GM12878 (cell line): ENCODE measurements at regions not wholly inside any gene's neighbourhood (a gene's known extent, or its start where the extent isn't known, plus 50 kb on each side); places are given as distances from the start of the nearest gene placed in this dataset.

ENCODE experiments used
- ATAC-seq: fragments of 200-7000 bp; cut with Tn5 transposase; 3 replicates; pipeline ENCODE4 v1.9.1; 2020; ENCODE audit warnings: mild to moderate bottlenecking, moderate library complexity
- BruUV-seq: library from RNA; stranded (reverse); fragments of 400-500 nt; replicated peaks from 2 replicates; lab custom pipeline; 2021; lab: Mats Ljungman, UMichigan
- CTCF ChIA-PET: fragments of 300-600 bp; sonication (Branson Sonifier 250); formaldehyde crosslinking; extraction: SDS; loops from one replicate; lab custom pipeline; 2021; ENCODE audit warnings: inconsistent platforms; lab: Yijun Ruan, JAX
- POLR2A ChIA-PET: fragments of 350-600 bp; formaldehyde crosslinking; extraction: SDS; loops from one replicate; lab custom pipeline; 2021; ENCODE audit warnings: inconsistent platforms; lab: Charles Lee
- RAD21 ChIA-PET: fragments of 300-600 bp; sonication (Branson Sonifier 250); formaldehyde crosslinking; loops from one replicate; lab custom pipeline; 2023; ENCODE audit warnings: antibody characterized with exemption; ENCODE audit not compliant: unreplicated experiment; lab: Charles Lee
- SMC1A ChIA-PET: fragments of 300-600 bp; sonication (Branson Sonifier 250); formaldehyde crosslinking; loops from one replicate; lab custom pipeline; 2023; ENCODE audit not compliant: unreplicated experiment, uncharacterized antibody; lab: Charles Lee
- DNase-seq: peaks from one replicate; pipeline ENCODE4 v3.0.0-alpha.2; 2011; ENCODE audit warnings: low read depth, low spot score
- FAIRE-seq: peaks from 3 replicates; lab custom pipeline; 2011; peaks lifted over from hg19 to GRCh38; lab: Jason Lieb, UNC
- H2AFZ ChIP-seq: 2 replicates; pipeline ENCODE4 v1.6.0; 2011; ENCODE audit warnings: low read depth, low read length, control low read depth; ENCODE audit not compliant: control insufficient read depth
- H3K27ac ChIP-seq: 2 replicates; pipeline ENCODE4 v1.5.1; 2011; ENCODE audit warnings: control low read depth; ENCODE audit not compliant: control insufficient read depth, insufficient read depth
- H3K27me3 ChIP-seq, 2 experiments: replicated peaks in 1 of 2; 2 replicates each; pipeline versions ENCODE4 v1.6.0 to v1.6.1; 2011; ENCODE audit warnings: low read length in 1 of 2; ENCODE audit not compliant: control insufficient read depth in 2 of 2, insufficient read depth in 2 of 2
- H3K36me3 ChIP-seq, 2 experiments: 2 replicates each; pipeline ENCODE4 v1.5.1; 2011; ENCODE audit warnings: low read length in 1 of 2; ENCODE audit not compliant: control insufficient read depth in 2 of 2, insufficient read depth in 2 of 2
- H3K4me1 ChIP-seq: 2 replicates; pipeline ENCODE4 v1.6.1; 2011; ENCODE audit warnings: mild to moderate bottlenecking, low read length, moderate library complexity, mixed read lengths; ENCODE audit not compliant: control insufficient read depth, insufficient read depth
- H3K4me2 ChIP-seq: 2 replicates; pipeline ENCODE4 v1.6.0; 2011; ENCODE audit warnings: control low read depth; ENCODE audit not compliant: control insufficient read depth, insufficient read depth
- H3K4me3 ChIP-seq: fragments of 200-600 bp; sonication (generic); 2 replicates; pipeline ENCODE4 v1.5.1; 2016
- H3K79me2 ChIP-seq: 2 replicates; pipeline ENCODE4 v1.6.0; 2011; ENCODE audit warnings: low read length; ENCODE audit not compliant: control insufficient read depth, insufficient read depth
- H3K9ac ChIP-seq: 2 replicates; pipeline ENCODE4 v1.8.0; 2011; ENCODE audit warnings: low read length, control low read depth, mixed read lengths; ENCODE audit not compliant: control insufficient read depth, insufficient read depth
- H3K9me3 ChIP-seq: replicated peaks from 3 replicates; pipeline ENCODE4 v1.5.1; 2011; ENCODE audit warnings: mild to moderate bottlenecking, low read length; ENCODE audit not compliant: control insufficient read depth, insufficient read depth
- H4K20me1 ChIP-seq: 2 replicates; pipeline ENCODE4 v1.6.0; 2011; ENCODE audit not compliant: control insufficient read depth, insufficient read depth
- ASH2L ChIP-seq: fragments of 300-600, 200-600 bp; sonication (generic); IDR thresholded peaks from 2 replicates; pipeline ENCODE4 v1.6.1; 2017; ENCODE audit warnings: low read depth, mild to moderate bottlenecking, borderline replicate concordance
- CHD1 ChIP-seq: IDR thresholded peaks from 2 replicates; pipeline ENCODE4 v1.6.1; 2012; ENCODE audit warnings: low read depth, low read length, improper control_type of control experiment
- GATAD2B ChIP-seq: fragments of 450-650 bp; conservative IDR thresholded peaks from 2 replicates; pipeline ENCODE4 v1.6.1; 2017; ENCODE audit warnings: low read depth, mild to moderate bottlenecking, moderate library complexity
- HCFC1 ChIP-seq: fragments of 150-350 bp; IDR thresholded peaks from 2 replicates; pipeline ENCODE4 v1.6.1; 2014; ENCODE audit warnings: low read length
- HDAC2 ChIP-seq: fragments of 200-600 bp; sonication (generic); IDR thresholded peaks from 2 replicates; pipeline ENCODE4 v1.6.1; 2017
- HDAC6 ChIP-seq: fragments of 200-600 bp; sonication (generic); IDR thresholded peaks from one replicate; pipeline ENCODE4 v1.8.0; 2017; ENCODE audit warnings: antibody characterized with exemption; ENCODE audit not compliant: unreplicated experiment
- JUND ChIP-seq: IDR thresholded peaks from 2 replicates; pipeline ENCODE4 v1.6.1; 2012; ENCODE audit warnings: low read depth, mild to moderate bottlenecking, low read length, improper control_type of control experiment, moderate library complexity
- MTA2 ChIP-seq: fragments of 450-650 bp; IDR thresholded peaks from 2 replicates; pipeline ENCODE4 v1.6.1; 2016; ENCODE audit warnings: low read depth, mild to moderate bottlenecking, moderate library complexity
- NFYA ChIP-seq: IDR thresholded peaks from 2 replicates; pipeline ENCODE4 v1.6.1; 2011; ENCODE audit warnings: low read depth, mild to moderate bottlenecking, low read length, improper control_type of control experiment, borderline replicate concordance
- NR2F1 ChIP-seq: fragments of 450-650 bp; conservative IDR thresholded peaks from 2 replicates; pipeline ENCODE4 v1.6.1; 2017; ENCODE audit warnings: mild to moderate bottlenecking
- PML ChIP-seq: IDR thresholded peaks from 2 replicates; pipeline ENCODE4 v1.6.1; 2012; ENCODE audit warnings: low read length, inconsistent platforms
- POLR2A ChIP-seq: IDR thresholded peaks from 2 replicates; pipeline ENCODE4 v1.6.1; 2011; ENCODE audit warnings: low read depth, mild to moderate bottlenecking, low read length
- TCF3 ChIP-seq: IDR thresholded peaks from 2 replicates; pipeline ENCODE4 v1.6.1; 2012; ENCODE audit warnings: low read depth, mild to moderate bottlenecking, low read length, borderline replicate concordance; ENCODE audit not compliant: insufficient read depth
- WRNIP1 ChIP-seq: IDR thresholded peaks from 2 replicates; pipeline ENCODE4 v1.6.1; 2011; ENCODE audit warnings: low read depth, low read length, improper control_type of control experiment, borderline replicate concordance
- ZSCAN29 ChIP-seq: fragments of 450-650 bp; IDR thresholded peaks from 2 replicates; pipeline ENCODE4 v1.6.1; 2017; ENCODE audit warnings: mild to moderate bottlenecking, moderate library complexity
- WGBS: methylation state at CpG from one replicate; pipeline ENCODE4 v1.1.6; 2016; ENCODE audit warnings: low lambda C conversion rate; ENCODE audit not compliant: insufficient replicate concordance, insufficient coverage; ENCODE audit errors: missing lambda C conversion rate; 5-methylcytosine and 5-hydroxymethylcytosine counted together
- in situ Hi-C: fragments of 300-500 bp; cut with MboI; formaldehyde crosslinking; loops from 9 replicates; pipeline ENCODE4 v1.14.3; 2018; ENCODE audit warnings: mixed read lengths
- intact Hi-C: fragments of 100-400 bp; cut with micrococcal nuclease; formaldehyde crosslinking; loops from one replicate; pipeline ENCODE4 v1.14.2; 2022; ENCODE audit not compliant: unreplicated experiment

GRCh38 chr5:28967848-28968247 is 1929.5 kb upstream of the CDH9 start:
- Histone ChIP-seq H4K20me1 (no peaks in the 10 kb centered on the region), H3K79me2 (no peaks in the 10 kb centered on the region), H3K4me2 (no peak overlapping the region), H2AFZ (no peak overlapping the region), H3K27me3 (no peaks in the 10 kb centered on the region), H3K4me1 (no peaks in the 10 kb centered on the region), H3K4me3 (no peak overlapping the region), H3K27ac (no peak overlapping the region), H3K36me3 (no peaks in the 10 kb centered on the region), H3K9me3 (no peaks in the 10 kb centered on the region), H3K9ac (no peak overlapping the region)
- intact Hi-C loops = no loop called here
- in situ Hi-C loops = no loop called here
- BruUV-seq = no TSS peak
- ChIA-PET CTCF (no interaction called here), SMC1A (interaction anchor here (0.6 kb wide), 1 partner anchor 32 kb away, joined by 4 read pairs; no protein-coding TSS in a partner anchor), RAD21 (no interaction called here), POLR2A (no interaction called here)
- 52% methylated on average over 3 of the region's 3 CpGs for WGBS
- FAIRE-seq = no peak
- no peak for ATAC-seq
- DNase-seq = no peak
- TF ChIP-seq PML = no peak
- TF ChIP-seq HDAC6 = no peak
- no peak for TF ChIP-seq ZSCAN29
- TF ChIP-seq WRNIP1 = no peak
- no peak for TF ChIP-seq GATAD2B
- TF ChIP-seq HCFC1 = no peak
- TF ChIP-seq JUND = no peak
- no peak for TF ChIP-seq ASH2L
- no peak for TF ChIP-seq CHD1
- no peak for TF ChIP-seq NR2F1
- no peak for TF ChIP-seq TCF3
- TF ChIP-seq HDAC2 = no peak
- TF ChIP-seq POLR2A = no peak
- no peak for TF ChIP-seq MTA2
- TF ChIP-seq NFYA = no peak
